HEK293 (cell line): ENCODE measurements at regions not wholly inside any gene's neighbourhood (a gene's known extent, or its start where the extent isn't known, plus 50 kb on each side); places are given as distances from the start of the nearest gene placed in this dataset.

Source experiments
- CTCF ChIA-PET: fragments of 350-600 bp; formaldehyde crosslinking; extraction: SDS; loops from one replicate; lab custom pipeline; 2021; ENCODE audit warnings: antibody characterized with exemption; lab: Yijun Ruan, JAX
- POLR2A ChIA-PET: fragments of 300-600 bp; formaldehyde crosslinking; extraction: SDS; loops from one replicate; lab custom pipeline; 2020; ENCODE audit warnings: antibody characterized with exemption, inconsistent platforms; lab: Yijun Ruan, JAX
- H3K27ac ChIP-seq: fragments of 200-500 bp; sonication (Bioruptor generic); 2 replicates; pipeline ENCODE4 v1.5.1; 2014; ENCODE audit warnings: low read depth, low read length, control low read depth, inconsistent platforms; ENCODE audit errors: extremely low read depth
- H3K36me3 ChIP-seq, 2 experiments: fragments of 200-500 bp in 1 of 2; sonication (Bioruptor generic) in 1 of 2; 1 replicate in 1 of 2; 2 replicates in 1 of 2; pipeline ENCODE4 v1.5.1; 2014 to 2017; ENCODE audit warnings: inconsistent platforms in 2 of 2, low read length in 2 of 2; ENCODE audit not compliant: control insufficient read depth in 2 of 2, insufficient read depth in 1 of 2
- H3K4me1 ChIP-seq: fragments of 200-500 bp; sonication (Bioruptor generic); 2 replicates; pipeline ENCODE4 v1.5.1; 2014; ENCODE audit warnings: mild to moderate bottlenecking, low read length, inconsistent platforms; ENCODE audit not compliant: control insufficient read depth, insufficient read depth
- H3K4me3 ChIP-seq: 2 replicates; pipeline ENCODE4 v1.5.1; 2011; ENCODE audit warnings: low read depth, mild to moderate bottlenecking, control low read depth, low read length, moderate library complexity
- H3K9me3 ChIP-seq: fragments of 200-500 bp; sonication (Bioruptor generic); 2 replicates; pipeline ENCODE4 v1.5.1; 2014; ENCODE audit warnings: low read depth, low read length, inconsistent platforms; ENCODE audit not compliant: control insufficient read depth, insufficient read depth
- BCL11A ChIP-seq: fragments of 450-650 bp; formaldehyde crosslinking; IDR thresholded peaks from 2 replicates; pipeline ENCODE4 v1.5.1; 2016; ENCODE audit warnings: low read depth, missing biosample characterization, missing genetic modification characterization
- GLI2 ChIP-seq: fragments of 450-650 bp; formaldehyde crosslinking; IDR thresholded peaks from 2 replicates; pipeline ENCODE4; 2017; ENCODE audit warnings: missing biosample characterization, missing genetic modification characterization, low read depth, borderline replicate concordance
- PRDM2 ChIP-seq: fragments of 450-650 bp; formaldehyde crosslinking; IDR thresholded peaks from 2 replicates; pipeline ENCODE4 v1.5.1; 2016; ENCODE audit warnings: missing biosample characterization, missing genetic modification characterization, borderline replicate concordance
- TCF7L2 ChIP-seq: IDR thresholded peaks from 2 replicates; pipeline ENCODE4 v1.6.1; 2011; ENCODE audit warnings: low read depth, mild to moderate bottlenecking, inconsistent platforms, low read length, moderate library complexity, borderline replicate concordance
- ZBTB26 ChIP-seq: fragments of 450-650 bp; formaldehyde crosslinking; optimal IDR thresholded peaks from 2 replicates; pipeline ENCODE3; 2016; ENCODE audit warnings: missing biosample characterization, mild to moderate bottlenecking, missing genetic modification characterization
- ZIC2 ChIP-seq: fragments of 450-650 bp; formaldehyde crosslinking; IDR thresholded peaks from 2 replicates; pipeline ENCODE4 v1.5.1; 2016; ENCODE audit warnings: missing biosample characterization, missing genetic modification characterization
- ZNF114 ChIP-seq: fragments of 450-650 bp; formaldehyde crosslinking; IDR thresholded peaks from 2 replicates; pipeline ENCODE4 v1.5.0; 2017; ENCODE audit warnings: missing biosample characterization, missing genetic modification characterization
- ZNF133 ChIP-seq: fragments of 450-650 bp; formaldehyde crosslinking; IDR thresholded peaks from 2 replicates; pipeline ENCODE4 v1.5.1; 2016; ENCODE audit warnings: missing biosample characterization, missing genetic modification characterization
- ZNF138 ChIP-seq: fragments of 450-650 bp; formaldehyde crosslinking; IDR thresholded peaks from 2 replicates; pipeline ENCODE4 v1.5.1; 2016; ENCODE audit warnings: missing biosample characterization, missing genetic modification characterization, borderline replicate concordance
- ZNF211 ChIP-seq: fragments of 450-650 bp; formaldehyde crosslinking; IDR thresholded peaks from 2 replicates; pipeline ENCODE4 v1.5.1; 2016; ENCODE audit warnings: low read depth, missing biosample characterization, missing genetic modification characterization
- ZNF221 ChIP-seq: fragments of 450-650 bp; formaldehyde crosslinking; IDR thresholded peaks from 2 replicates; pipeline ENCODE4 v1.5.1; 2017; ENCODE audit warnings: missing biosample characterization, missing genetic modification characterization, borderline replicate concordance
- ZNF302 ChIP-seq: fragments of 450-650 bp; formaldehyde crosslinking; IDR thresholded peaks from 2 replicates; pipeline ENCODE4 v1.5.1; 2016; ENCODE audit warnings: missing biosample characterization, missing genetic modification characterization, low read depth
- ZNF354C ChIP-seq: fragments of 450-650 bp; formaldehyde crosslinking; IDR thresholded peaks from 2 replicates; pipeline ENCODE4 v1.5.1; 2016; ENCODE audit warnings: missing biosample characterization, missing genetic modification characterization, low read depth, borderline replicate concordance
- ZNF544 ChIP-seq: fragments of 450-650 bp; formaldehyde crosslinking; IDR thresholded peaks from 2 replicates; pipeline ENCODE4 v1.5.0; 2017; ENCODE audit warnings: missing biosample characterization, missing genetic modification characterization
- ZNF571 ChIP-seq: fragments of 450-650 bp; formaldehyde crosslinking; IDR thresholded peaks from 2 replicates; pipeline ENCODE4 v1.5.0; 2017; ENCODE audit warnings: missing biosample characterization, missing genetic modification characterization
- ZNF658 ChIP-seq: fragments of 450-650 bp; formaldehyde crosslinking; IDR thresholded peaks from 2 replicates; pipeline ENCODE4; 2016; ENCODE audit warnings: missing biosample characterization, missing genetic modification characterization
- ZNF707 ChIP-seq: fragments of 450-650 bp; formaldehyde crosslinking; IDR thresholded peaks from 2 replicates; pipeline ENCODE4 v1.5.1; 2016; ENCODE audit warnings: missing biosample characterization, missing genetic modification characterization
- TF ChIP-seq, protein P1 (sequence below): fragments of 450-650 bp; formaldehyde crosslinking; IDR thresholded peaks from 2 replicates; pipeline ENCODE4 v1.5.1; 2016; ENCODE audit warnings: missing biosample characterization, missing genetic modification characterization
- TF ChIP-seq, protein P2 (sequence below): fragments of 450-650 bp; formaldehyde crosslinking; IDR thresholded peaks from 2 replicates; pipeline ENCODE4 v1.5.1; 2016; ENCODE audit warnings: missing biosample characterization, missing genetic modification characterization

DNA sequence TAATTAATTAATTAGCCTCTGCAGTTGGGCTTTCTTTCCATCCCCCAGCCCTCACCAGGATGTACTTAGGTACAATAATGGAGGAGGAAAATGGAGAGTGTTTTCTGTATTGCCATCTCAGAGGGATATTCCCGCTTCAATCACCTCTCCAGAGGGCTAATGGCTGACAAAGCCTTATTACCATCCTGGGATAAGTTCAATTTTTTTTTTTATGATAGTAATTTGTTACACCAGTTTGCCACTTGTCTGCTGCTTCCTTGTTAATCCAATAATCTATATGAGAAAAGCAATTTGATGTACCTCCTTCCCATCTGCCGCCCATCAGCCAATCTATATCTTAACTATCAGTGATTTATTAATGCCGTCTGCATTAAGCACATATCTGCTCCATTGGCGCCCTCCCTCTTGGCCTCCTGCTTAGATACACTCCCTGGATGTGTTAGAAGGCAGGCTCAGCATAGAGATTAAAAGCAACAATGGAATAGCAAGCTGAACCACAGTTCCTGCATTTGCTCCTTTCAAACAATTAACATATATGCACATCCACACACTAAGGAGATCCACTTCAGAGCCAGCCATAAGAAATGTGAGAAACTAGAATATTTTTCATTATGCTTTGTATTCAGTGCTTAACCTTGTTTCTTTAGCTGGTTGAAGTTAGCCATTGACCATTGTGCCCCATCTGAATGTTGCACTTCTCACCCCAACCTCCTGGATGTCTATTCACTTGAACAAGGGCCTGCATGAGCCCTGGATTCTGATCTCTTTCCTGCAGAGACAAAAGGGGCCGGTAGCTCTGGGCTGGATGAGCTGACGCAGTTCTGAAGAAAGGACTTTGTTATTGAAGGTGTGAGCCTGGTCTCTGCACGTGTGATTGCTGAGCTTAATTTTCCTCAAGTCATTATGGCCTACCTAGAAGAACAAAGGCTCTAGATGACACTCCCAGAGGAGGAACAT, 237.3 kb upstream of the GAP43 start:
- TF ChIP-seq ZIC2 (tag by site-specific recombination), result no peak
- no peak for TF ChIP-seq ZNF211 (tag by site-specific recombination)
- TF ChIP-seq, protein P1, sequence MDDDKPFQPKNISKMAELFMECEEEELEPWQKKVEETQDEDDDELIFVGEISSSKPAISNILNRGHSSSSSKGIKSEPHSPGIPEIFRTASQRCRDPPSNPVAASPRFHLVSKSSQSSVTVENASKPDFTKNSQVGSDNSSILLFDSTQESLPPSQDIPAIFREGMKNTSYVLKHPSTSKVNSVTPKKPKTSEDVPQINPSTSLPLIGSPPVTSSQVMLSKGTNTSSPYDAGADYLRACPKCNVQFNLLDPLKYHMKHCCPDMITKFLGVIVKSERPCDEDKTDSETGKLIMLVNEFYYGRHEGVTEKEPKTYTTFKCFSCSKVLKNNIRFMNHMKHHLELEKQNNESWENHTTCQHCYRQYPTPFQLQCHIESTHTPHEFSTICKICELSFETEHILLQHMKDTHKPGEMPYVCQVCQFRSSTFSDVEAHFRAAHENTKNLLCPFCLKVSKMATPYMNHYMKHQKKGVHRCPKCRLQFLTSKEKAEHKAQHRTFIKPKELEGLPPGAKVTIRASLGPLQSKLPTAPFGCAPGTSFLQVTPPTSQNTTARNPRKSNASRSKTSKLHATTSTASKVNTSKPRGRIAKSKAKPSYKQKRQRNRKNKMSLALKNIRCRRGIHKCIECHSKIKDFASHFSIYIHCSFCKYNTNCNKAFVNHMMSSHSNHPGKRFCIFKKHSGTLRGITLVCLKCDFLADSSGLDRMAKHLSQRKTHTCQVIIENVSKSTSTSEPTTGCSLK (tag by site-specific recombination), result no peak
- TF ChIP-seq, protein P2, sequence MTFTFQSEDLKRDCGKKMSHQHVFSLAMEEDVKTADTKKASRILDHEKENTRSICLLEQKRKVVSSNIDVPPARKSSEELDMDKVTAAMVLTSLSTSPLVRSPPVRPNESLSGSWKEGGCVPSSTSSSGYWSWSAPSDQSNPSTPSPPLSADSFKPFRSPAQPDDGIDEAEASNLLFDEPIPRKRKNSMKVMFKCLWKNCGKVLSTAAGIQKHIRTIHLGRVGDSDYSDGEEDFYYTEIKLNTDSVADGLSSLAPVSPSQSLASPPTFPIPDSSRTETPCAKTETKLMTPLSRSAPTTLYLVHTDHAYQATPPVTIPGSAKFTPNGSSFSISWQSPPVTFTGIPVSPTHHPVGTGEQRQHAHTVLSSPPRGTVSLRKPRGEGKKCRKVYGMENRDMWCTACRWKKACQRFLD (tag by site-specific recombination), result no peak
- TF ChIP-seq PRDM2 (tag by site-specific recombination), result no peak
- no peak for TF ChIP-seq ZNF133 (tag by site-specific recombination)
- no peak for TF ChIP-seq ZNF354C (tag by site-specific recombination)
- no peak for TF ChIP-seq ZNF707 (tag by site-specific recombination)
- TF ChIP-seq ZNF302 (tag by site-specific recombination), result no peak
- no peak for TF ChIP-seq BCL11A
- TF ChIP-seq ZNF658 (tag by site-specific recombination), result no peak
- no peak for TF ChIP-seq ZNF114 (tag by site-specific recombination)
- no peak for TF ChIP-seq TCF7L2
- no peak for TF ChIP-seq ZNF571 (tag by site-specific recombination)
- no peak for TF ChIP-seq ZNF544 (tag by site-specific recombination)
- TF ChIP-seq ZNF221, result no peak
- no peak for TF ChIP-seq ZNF138 (tag by site-specific recombination)
- TF ChIP-seq GLI2 (tag by site-specific recombination), result no peak
- no peak for TF ChIP-seq ZBTB26 (tag by site-specific recombination)
- CTCF ChIA-PET, result interaction anchor here (0.9 kb wide), 1 partner anchor 127 kb away, joined by 3 read pairs; no protein-coding TSS in a partner anchor
- Histone ChIP-seq H3K4me3 (no peak overlapping the region), H3K36me3 (no peaks in the 10 kb centered on the region), H3K27ac (no peak overlapping the region), H3K9me3 (no peaks in the 10 kb centered on the region), H3K4me1 (no peaks in the 10 kb centered on the region)
- POLR2A ChIA-PET, result no interaction called here
